ENCODE measurements at regions not wholly inside any gene's neighbourhood (a gene's known extent, or its start where the extent isn't known, plus 50 kb on each side); places are given as distances from the start of the nearest gene placed in this dataset.
"Not testable (repeated sequence)": the region's sequence is repeated elsewhere in the genome, so short reads cannot be mapped to it uniquely, and the experiment has no call there.

DNA sequence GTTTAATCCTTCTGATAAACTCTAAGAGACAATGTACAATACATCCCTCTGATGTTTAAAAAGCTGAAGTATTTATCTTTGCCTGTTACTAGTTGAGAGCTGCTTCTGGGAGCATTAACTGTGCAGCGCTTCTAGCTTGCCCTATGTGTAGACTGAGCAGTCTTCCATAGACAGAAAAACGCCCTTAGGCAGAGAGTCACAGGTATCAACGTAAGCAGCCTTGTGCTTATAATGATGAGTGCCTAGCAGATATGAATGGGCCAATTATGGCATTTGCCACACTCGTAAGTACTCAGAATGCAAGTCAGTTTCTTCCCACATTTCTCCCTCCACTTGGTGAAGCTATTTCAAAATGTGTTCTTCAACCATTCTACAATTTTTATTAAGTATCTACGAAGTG is 731.1 kb upstream of the SLC8A1 start:
- DNase-seq = no peak

DNA sequence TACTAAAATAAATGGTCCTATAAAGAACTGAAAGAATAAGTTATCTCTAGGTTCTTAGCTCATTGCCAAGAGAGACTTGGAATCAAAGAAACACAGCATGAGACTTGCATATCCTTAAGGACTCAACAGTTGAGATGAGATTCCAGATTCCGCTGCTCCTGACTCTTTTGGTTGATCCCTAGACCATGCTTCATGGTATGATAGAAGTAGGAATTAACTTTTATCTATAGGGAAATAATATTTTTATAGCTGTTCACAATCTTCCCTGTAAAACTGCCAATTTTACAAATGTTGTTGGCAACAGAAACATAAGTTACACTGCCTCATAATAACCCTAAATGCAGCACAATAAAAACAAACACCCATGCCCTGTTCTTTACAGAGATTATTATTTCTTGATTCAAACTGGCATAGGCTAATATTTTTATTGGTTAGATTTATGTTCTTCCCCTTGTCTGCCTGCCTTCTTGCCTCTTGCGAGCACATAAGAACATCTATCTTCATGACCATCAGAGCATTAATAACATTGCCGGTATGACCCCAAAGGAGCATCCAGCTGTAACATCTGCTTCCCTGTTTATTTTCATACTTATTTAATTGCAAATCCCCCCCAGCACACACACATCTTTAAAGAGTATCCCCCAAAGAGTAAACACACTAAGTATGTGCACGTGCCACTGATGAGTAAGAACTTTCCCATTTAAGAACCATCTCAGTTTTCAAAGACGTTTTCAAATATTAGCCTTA is 735.7 kb upstream of the SLC8A1 start:
- no peak for DNase-seq

DNA sequence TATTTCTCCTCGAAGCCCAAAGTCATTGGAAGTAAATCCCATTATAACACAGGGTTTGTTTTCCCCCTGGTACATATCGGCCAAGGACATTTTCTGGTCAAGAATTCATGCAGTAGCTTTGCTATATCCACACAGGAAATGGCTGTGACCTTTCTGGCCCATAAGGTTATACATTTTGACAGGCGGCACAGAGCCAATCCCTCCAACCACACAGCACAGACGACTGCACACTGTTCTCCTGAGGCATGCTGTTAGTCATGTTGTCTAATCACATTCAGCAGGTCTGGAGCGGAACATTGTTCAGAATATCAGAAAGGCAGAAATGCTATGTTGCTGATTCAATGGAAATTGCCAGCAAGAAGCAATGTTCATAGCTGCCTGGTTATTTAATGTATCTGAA is 742.3 kb upstream of the SLC8A1 start:
- no peak for DNase-seq

DNA sequence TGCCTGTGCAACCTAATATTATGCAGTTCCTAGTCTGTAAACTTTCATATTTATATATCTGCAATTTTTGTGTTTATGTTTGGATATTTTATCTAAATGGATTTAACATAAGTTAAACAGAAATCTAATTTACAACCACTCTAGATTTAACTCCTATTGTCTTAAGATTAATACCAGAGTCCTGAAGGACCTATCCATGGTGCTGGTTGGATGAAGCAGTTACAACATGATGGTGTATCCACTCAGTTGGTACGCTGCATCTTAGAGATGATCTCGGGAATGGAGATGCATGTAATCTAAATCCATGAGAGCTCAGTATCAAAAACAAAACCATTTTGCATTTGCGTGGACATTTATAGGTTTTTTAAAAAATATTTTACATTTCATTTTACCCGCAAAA is 745.9 kb upstream of the SLC8A1 start:
- no peak for DNase-seq

DNA sequence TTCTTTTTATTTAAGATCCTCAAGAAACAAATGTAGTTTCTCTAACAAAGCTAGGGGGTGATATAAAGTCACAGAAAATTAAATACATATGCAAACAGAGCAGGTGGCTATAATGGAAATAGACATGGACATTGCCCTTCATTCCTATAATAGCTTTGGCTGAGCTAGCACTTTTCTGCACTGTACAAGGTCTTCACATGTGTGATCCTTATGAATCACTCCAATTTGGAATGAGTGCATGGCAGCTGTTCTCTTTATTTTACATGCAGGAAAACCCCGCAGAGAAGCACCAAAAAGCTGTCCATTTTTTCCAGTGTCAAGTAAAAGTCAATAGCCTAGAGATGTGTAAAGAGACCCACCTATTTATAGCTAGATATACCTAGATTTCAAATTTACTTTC is 747.4 kb upstream of the SLC8A1 start:
- no peak for DNase-seq

DNA sequence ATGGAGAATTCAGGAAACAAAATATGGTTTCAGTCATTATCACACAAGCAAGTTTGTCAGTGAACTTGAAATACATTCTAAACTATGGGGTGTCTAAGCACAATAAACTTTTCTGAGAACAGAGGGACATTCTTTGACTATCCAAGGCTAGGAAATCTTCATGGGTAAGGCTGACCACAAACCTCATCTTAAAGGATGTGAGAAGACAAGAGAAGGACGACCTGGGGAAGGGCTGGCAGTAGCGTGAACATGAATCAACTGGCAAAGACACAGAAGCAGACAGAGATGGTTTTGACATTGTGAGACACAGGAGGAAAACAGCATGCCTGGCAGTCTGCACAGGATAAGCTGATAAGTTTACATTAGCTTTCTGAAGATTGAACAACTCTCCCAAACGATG is 752.4 kb upstream of the SLC8A1 start:
- no peak for DNase-seq

GRCh38 chr2:41206004-41206403 is 754.1 kb upstream of the SLC8A1 start:
- DNase-seq = no peak

DNA sequence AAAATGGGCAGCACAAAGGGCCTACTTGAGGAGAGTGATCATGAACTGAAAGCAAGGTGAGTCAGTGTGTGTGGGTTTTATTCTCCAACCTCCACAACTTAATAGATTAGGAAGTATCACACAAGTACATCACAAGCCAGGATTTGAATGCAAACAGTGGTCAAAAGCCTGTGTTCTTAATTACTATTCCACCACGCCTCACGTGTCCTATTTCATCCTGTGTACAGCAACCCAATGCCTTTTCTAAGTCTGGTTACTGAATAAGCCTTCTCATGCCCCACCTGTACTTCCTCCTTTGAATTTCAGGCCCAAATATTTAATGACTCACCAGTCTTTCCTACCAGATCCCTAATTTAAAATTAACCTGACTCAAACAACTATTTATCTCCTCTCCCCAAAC is 755.7 kb upstream of the SLC8A1 start:
- no peak for DNase-seq

- not testable (repeated sequence) for DNase-seq
These were observed 758.1 kb upstream of the SLC8A1 start for GRCh38 chr2:41210030-41210429.

DNA sequence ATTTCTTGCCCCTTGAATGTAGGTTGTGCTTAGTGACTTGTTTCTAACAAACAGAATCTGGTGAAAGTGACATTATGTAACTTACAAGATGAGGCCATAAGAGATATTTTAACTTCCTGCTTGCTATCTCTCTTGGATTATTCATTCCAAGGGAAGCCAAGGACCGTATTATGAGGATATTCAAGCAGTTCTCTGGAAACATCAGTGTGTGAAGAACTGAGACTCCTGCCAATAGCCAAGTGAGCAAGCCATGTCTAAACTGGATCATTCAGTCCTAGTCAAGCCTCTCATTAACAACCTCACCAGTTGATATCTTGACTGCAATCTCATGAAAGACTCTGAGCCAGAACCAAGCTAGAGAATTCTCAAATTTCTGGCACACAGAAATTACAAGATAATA is 765.1 kb upstream of the SLC8A1 start:
- no peak for DNase-seq

DNA sequence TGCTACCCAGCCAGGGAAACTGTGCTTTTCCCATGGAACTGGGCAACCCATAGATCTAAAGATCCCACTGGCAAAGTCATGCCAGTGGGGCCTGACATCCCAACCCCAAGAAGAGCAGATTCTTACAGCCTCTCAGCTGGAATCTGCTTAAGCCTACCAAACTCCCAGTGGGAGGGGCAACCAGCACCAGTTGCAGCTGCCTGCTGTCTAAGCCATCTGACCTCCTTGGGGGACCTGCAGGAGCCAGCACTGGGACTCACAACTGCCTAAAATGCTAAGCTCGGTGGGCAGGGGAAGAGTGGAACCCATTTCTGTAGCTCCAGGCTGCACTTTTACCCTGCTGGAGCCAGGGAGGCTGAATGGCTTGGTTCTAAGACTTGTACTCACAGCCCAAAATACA is 770.7 kb upstream of the SLC8A1 start:
- DNase-seq = no peak

- DNase-seq = no peak
These were observed 782.2 kb upstream of the SLC8A1 start for GRCh38 chr2:41234093-41234492.

- DNase-seq = no peak
These were observed 789.6 kb upstream of the SLC8A1 start for GRCh38 chr2:41241325-41242000.

- DNase-seq = no peak
These were observed 790.1 kb upstream of the SLC8A1 start for GRCh38 chr2:41242001-41242331.

DNA sequence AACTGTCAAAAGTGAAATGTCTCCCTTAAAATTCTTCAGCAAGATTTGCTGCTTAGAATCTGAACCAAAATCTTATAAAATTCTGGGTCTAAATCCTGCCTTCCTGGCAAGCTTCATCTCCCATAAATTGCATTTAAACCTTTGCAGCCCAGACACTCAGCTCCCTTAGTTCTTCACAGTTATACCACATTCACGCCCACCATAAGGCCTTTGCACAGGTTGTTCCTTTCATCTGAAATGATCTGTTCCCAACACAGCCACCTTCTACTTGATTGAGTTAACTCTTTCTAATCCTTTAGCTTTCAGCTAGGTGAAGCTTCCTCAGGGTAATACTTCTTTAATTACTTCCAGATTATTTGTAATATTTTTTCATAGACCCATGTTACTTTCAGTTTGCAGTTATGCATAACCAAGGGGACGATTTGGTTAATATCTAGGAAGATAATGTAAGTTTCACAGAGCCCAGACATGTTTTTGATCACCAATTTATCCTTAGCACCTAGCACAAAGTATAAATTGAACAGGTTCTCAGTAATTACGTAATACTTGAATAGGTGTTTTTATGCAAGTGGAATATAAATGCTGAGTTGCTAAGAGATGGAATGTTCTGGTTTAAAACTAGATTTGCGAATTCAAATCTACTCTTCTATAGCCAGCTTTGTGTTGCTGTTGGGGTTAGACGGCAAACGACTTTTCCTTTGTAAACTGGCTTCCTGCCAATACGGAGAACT is 779.7 kb upstream of the PKDCC start:
- DNase-seq = no peak

GRCh38 chr2:41283079-41283775 is 764.6 kb upstream of the PKDCC start:
- no peak for DNase-seq

DNA sequence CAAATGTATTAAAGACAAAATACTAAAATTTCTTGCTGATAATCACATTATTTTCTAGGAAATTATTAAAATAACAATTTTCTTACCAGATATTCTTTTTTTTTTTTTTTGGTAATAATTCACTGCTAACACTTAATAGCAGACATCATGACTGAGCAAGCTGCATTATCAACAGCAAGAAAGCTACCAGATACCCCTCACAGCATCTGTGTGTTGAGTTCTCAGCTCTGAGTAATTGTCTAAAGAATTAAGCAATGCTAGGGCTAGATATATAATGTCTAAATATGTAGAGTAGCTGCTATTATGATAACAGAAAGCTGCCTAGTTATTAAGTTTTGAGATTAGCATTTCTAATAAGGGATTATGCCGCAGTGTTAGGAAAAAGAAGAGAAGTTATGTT is 754.3 kb upstream of the PKDCC start:
- no peak for DNase-seq

- no peak for DNase-seq
These were observed 753.5 kb upstream of the PKDCC start for GRCh38 chr2:41294331-41294730.

GRCh38 chr2:41313082-41313481 is 734.7 kb upstream of the PKDCC start:
- DNase-seq = no peak

- DNase-seq = no peak
These were observed 733.2 kb upstream of the PKDCC start for GRCh38 chr2:41314511-41315070.

DNA sequence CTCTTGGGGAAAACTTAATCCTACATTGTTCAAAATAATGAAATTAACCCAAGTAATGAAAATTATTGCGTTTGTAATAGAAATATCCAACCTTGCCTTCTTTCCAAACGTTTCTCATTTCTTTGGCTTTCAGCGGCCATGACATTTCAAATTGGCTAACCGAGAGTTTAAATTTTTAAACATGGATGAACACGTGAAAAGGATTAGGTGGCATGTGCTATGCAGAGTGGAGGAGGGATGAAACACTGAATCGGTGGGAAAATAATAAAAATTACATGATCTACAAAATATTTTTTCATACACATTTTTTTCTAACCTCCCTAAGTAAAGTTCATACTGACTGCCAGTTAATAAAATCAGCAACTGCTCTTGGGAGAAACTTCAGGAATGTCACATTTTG is 728.4 kb upstream of the PKDCC start:
- DNase-seq = no peak

GRCh38 chr2:41320491-41320890 is 727.3 kb upstream of the PKDCC start:
- no peak for DNase-seq

GRCh38 chr2:41321351-41321750 is 726.5 kb upstream of the PKDCC start:
- DNase-seq = no peak
